ENCODE measurements at regions not wholly inside any gene's neighbourhood (a gene's known extent, or its start where the extent isn't known, plus 50 kb on each side); places are given as distances from the start of the nearest gene placed in this dataset.
"Not testable (repeated sequence)": the region's sequence is repeated elsewhere in the genome, so short reads cannot be mapped to it uniquely, and the experiment has no call there.

- Mint-ChIP-seq H3K4me1 (no peaks in the 10 kb centered on the region), H3K9me3 (no peaks in the 10 kb centered on the region), H3K4me3 (no peak overlapping the region), H3K27ac (no peak overlapping the region), H3K36me3 (no peaks in the 10 kb centered on the region), H3K27me3 (peaks cover 13% of the 10 kb centered on the region)
- no peak for ATAC-seq (ENCODE audit: low read depth)
- DNase-seq (ENCODE audit: low spot score in 2 of 2): no peak
These were observed 111.2 kb upstream of the ZFP64 start for GRCh38 chr20:52302736-52303135.

GRCh38 chr20:52302051-52302450, 110.5 kb upstream of the ZFP64 start:
- not testable (repeated sequence) for DNase-seq (ENCODE audit: low spot score in 2 of 2); H3K27ac Mint-ChIP-seq; H3K4me1 Mint-ChIP-seq; ATAC-seq (ENCODE audit: low read depth); H3K36me3 Mint-ChIP-seq; H3K9me3 Mint-ChIP-seq; H3K4me3 Mint-ChIP-seq
- H3K27me3 Mint-ChIP-seq: peaks cover 11% of the 10 kb centered on the region

GRCh38 chr20:52295556-52295955, 104.0 kb upstream of the ZFP64 start:
- H3K9me3 Mint-ChIP-seq: peaks cover 4% of the 10 kb centered on the region
- DNase-seq (ENCODE audit: low spot score in 2 of 2) (no peak), ATAC-seq (ENCODE audit: low read depth) (no peak)
- H3K4me3 Mint-ChIP-seq: no peak overlapping the region
- no peak overlapping the region for H3K27ac Mint-ChIP-seq
- no peaks in the 10 kb centered on the region for H3K36me3 Mint-ChIP-seq
- H3K27me3 Mint-ChIP-seq: peaks cover 12% of the 10 kb centered on the region
- no peaks in the 10 kb centered on the region for H3K4me1 Mint-ChIP-seq

GRCh38 chr20:52294106-52294628, 102.6 kb upstream of the ZFP64 start:
- Mint-ChIP-seq H3K4me1 (no peaks in the 10 kb centered on the region), H3K27ac (no peak overlapping the region), H3K9me3 (peaks cover 4% of the 10 kb centered on the region), H3K4me3 (no peak overlapping the region), H3K27me3 (peaks cover 12% of the 10 kb centered on the region), H3K36me3 (no peaks in the 10 kb centered on the region)
- ATAC-seq (ENCODE audit: low read depth) (no peak), DNase-seq (ENCODE audit: low spot score in 2 of 2) (no peak)

- no peaks in the 10 kb centered on the region for H3K4me1 Mint-ChIP-seq
- peaks cover 8% of the 10 kb centered on the region for H3K27me3 Mint-ChIP-seq
- ATAC-seq (ENCODE audit: low read depth) (no peak), DNase-seq (ENCODE audit: low spot score in 2 of 2) (no peak)
- peaks cover 4% of the 10 kb centered on the region for H3K9me3 Mint-ChIP-seq
- H3K27ac Mint-ChIP-seq: no peak overlapping the region
- H3K36me3 Mint-ChIP-seq: no peaks in the 10 kb centered on the region
- H3K4me3 Mint-ChIP-seq: no peak overlapping the region
These were observed 99.5 kb upstream of the ZFP64 start for GRCh38 chr20:52291109-52291508.

- Mint-ChIP-seq H3K4me3 (no peak overlapping the region), H3K9me3 (peaks cover 4% of the 10 kb centered on the region), H3K4me1 (no peaks in the 10 kb centered on the region), H3K27me3 (peaks cover 5% of the 10 kb centered on the region), H3K36me3 (no peaks in the 10 kb centered on the region), H3K27ac (no peak overlapping the region)
- ATAC-seq (ENCODE audit: low read depth) (no peak), DNase-seq (ENCODE audit: low spot score in 2 of 2) (no peak)
These were observed 99.0 kb upstream of the ZFP64 start for GRCh38 chr20:52290569-52290968.

- H3K4me3 Mint-ChIP-seq: no peak overlapping the region
- no peak overlapping the region for H3K27ac Mint-ChIP-seq
- DNase-seq (ENCODE audit: low spot score in 2 of 2): no peak
- no peaks in the 10 kb centered on the region for H3K36me3 Mint-ChIP-seq
- H3K9me3 Mint-ChIP-seq: peaks cover 4% of the 10 kb centered on the region
- no peaks in the 10 kb centered on the region for H3K4me1 Mint-ChIP-seq
- H3K27me3 Mint-ChIP-seq: peaks cover 7% of the 10 kb centered on the region
- no peak for ATAC-seq (ENCODE audit: low read depth)
These were observed 98.5 kb upstream of the ZFP64 start for GRCh38 chr20:52289956-52290565.

GRCh38 chr20:52280407-52280806, 88.8 kb upstream of the ZFP64 start:
- Mint-ChIP-seq H3K27ac (no peak overlapping the region), H3K36me3 (no peaks in the 10 kb centered on the region), H3K4me1 (no peaks in the 10 kb centered on the region), H3K9me3 (no peaks in the 10 kb centered on the region), H3K4me3 (no peak overlapping the region), H3K27me3 (peaks cover 17% of the 10 kb centered on the region)
- DNase-seq (ENCODE audit: low spot score in 2 of 2) (no peak), ATAC-seq (ENCODE audit: low read depth) (no peak)

GRCh38 chr20:52279706-52280105, 88.1 kb upstream of the ZFP64 start:
- Mint-ChIP-seq H3K27ac (no peak overlapping the region), H3K4me3 (no peak overlapping the region), H3K4me1 (no peaks in the 10 kb centered on the region), H3K9me3 (no peaks in the 10 kb centered on the region), H3K36me3 (no peaks in the 10 kb centered on the region), H3K27me3 (peaks cover 11% of the 10 kb centered on the region)
- DNase-seq (ENCODE audit: low spot score in 2 of 2) (no peak), ATAC-seq (ENCODE audit: low read depth) (no peak)

- ATAC-seq (ENCODE audit: low read depth) (no peak), DNase-seq (ENCODE audit: low spot score in 2 of 2) (no peak)
- Mint-ChIP-seq H3K4me1 (no peaks in the 10 kb centered on the region), H3K27me3 (peaks cover 6% of the 10 kb centered on the region), H3K9me3 (no peaks in the 10 kb centered on the region), H3K4me3 (no peak overlapping the region), H3K36me3 (no peaks in the 10 kb centered on the region), H3K27ac (no peak overlapping the region)
These were observed 83.7 kb upstream of the ZFP64 start for GRCh38 chr20:52275181-52275691.

- ATAC-seq (ENCODE audit: low read depth) (no peak), DNase-seq (ENCODE audit: low spot score in 2 of 2) (no peak)
- Mint-ChIP-seq H3K9me3 (no peaks in the 10 kb centered on the region), H3K36me3 (no peaks in the 10 kb centered on the region), H3K4me3 (no peak overlapping the region), H3K27ac (no peak overlapping the region), H3K4me1 (no peaks in the 10 kb centered on the region), H3K27me3 (peaks cover 4% of the 10 kb centered on the region)
These were observed 79.1 kb upstream of the ZFP64 start for GRCh38 chr20:52270696-52271095.

- H3K9me3 Mint-ChIP-seq: no peaks in the 10 kb centered on the region
- no peak overlapping the region for H3K4me3 Mint-ChIP-seq
- H3K4me1 Mint-ChIP-seq: no peaks in the 10 kb centered on the region
- H3K27ac Mint-ChIP-seq: no peak overlapping the region
- ATAC-seq (ENCODE audit: low read depth): no peak
- no peaks in the 10 kb centered on the region for H3K36me3 Mint-ChIP-seq
- DNase-seq (ENCODE audit: low spot score in 2 of 2): no peak
- peaks cover 4% of the 10 kb centered on the region for H3K27me3 Mint-ChIP-seq
These were observed 78.5 kb upstream of the ZFP64 start for GRCh38 chr20:52270001-52270606.

GRCh38 chr20:52269321-52269720, 77.7 kb upstream of the ZFP64 start:
- no peak for ATAC-seq (ENCODE audit: low read depth)
- H3K27me3 Mint-ChIP-seq: peaks cover 5% of the 10 kb centered on the region
- H3K4me1 Mint-ChIP-seq: no peaks in the 10 kb centered on the region
- H3K4me3 Mint-ChIP-seq: no peak overlapping the region
- H3K9me3 Mint-ChIP-seq: no peaks in the 10 kb centered on the region
- no peak overlapping the region for H3K27ac Mint-ChIP-seq
- no peaks in the 10 kb centered on the region for H3K36me3 Mint-ChIP-seq
- DNase-seq (ENCODE audit: low spot score in 2 of 2): no peak

GRCh38 chr20:52268184-52268749, 76.7 kb upstream of the ZFP64 start:
- Mint-ChIP-seq H3K27me3 (peaks cover 6% of the 10 kb centered on the region), H3K27ac (no peak overlapping the region), H3K4me3 (no peak overlapping the region), H3K36me3 (no peaks in the 10 kb centered on the region), H3K4me1 (no peaks in the 10 kb centered on the region), H3K9me3 (no peaks in the 10 kb centered on the region)
- DNase-seq (ENCODE audit: low spot score in 2 of 2) (no peak), ATAC-seq (ENCODE audit: low read depth) (no peak)
